ENCODE measurements at regions not wholly inside any gene's neighbourhood (a gene's known extent, or its start where the extent isn't known, plus 50 kb on each side); places are given as distances from the start of the nearest gene placed in this dataset.
"Not testable (repeated sequence)": the region's sequence is repeated elsewhere in the genome, so short reads cannot be mapped to it uniquely, and the experiment has no call there.

- DNase-seq, result no peak
Observed at GRCh38 chr1:90823686-90824085, 106.6 kb upstream of the BARHL2 start.

DNA sequence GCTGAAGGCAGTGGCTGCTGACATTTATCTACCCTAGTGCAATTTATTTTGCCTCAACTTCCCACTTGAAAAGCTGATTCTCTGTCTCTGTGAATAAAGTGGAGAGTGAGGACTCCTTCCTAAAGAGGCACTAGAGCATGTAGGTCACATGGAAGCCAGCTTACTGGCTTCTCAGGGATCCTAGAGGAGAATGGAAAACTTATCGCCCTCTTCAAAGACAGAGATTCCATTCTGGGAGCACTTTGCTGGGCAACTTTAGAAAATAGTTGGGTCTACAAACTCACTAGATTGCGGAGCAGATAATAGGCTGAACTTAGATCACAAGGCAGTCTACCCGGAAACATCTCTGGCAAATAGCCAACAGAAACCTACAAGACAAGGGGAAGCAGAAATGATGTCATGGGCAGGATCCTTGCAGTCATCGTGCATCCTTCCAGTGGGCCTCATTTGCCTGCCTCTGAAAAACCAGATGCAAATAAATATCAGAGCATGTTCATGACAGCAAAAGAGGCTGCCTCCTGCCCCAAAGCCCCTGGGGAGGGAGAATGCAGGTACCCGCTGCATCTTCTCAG lies 104.8 kb upstream of the BARHL2 start:
- DNase-seq, result no peak

GRCh38 chr1:90821152-90821787 lies 104.2 kb upstream of the BARHL2 start:
- no peak for DNase-seq

- no peak for DNase-seq
Observed at GRCh38 chr1:90820745-90821144, 103.6 kb upstream of the BARHL2 start.

GRCh38 chr1:90817399-90817798 lies 100.3 kb upstream of the BARHL2 start:
- DNase-seq, result no peak

DNA sequence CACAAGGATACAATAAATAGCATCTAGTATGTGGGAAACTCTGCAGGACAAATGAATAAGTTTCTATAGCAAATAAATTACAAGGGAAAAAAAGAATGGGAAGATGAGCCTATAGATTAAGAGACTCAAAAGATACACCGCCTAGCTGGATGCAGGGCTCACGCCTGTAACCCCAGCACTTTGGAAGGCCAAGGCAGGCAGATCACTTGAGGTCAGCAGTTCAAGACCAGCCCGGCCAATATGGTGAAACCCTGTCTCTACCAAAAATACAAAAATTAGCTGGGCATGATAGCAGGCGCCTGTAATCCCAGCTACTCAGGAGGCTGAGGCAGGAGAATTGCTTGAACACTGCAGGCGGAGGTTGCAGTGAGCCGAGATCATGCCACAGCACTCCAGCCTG lies 95.1 kb upstream of the BARHL2 start:
- DNase-seq, result not testable (repeated sequence)

GRCh38 chr1:90811444-90811950 lies 94.4 kb upstream of the BARHL2 start:
- DNase-seq, result not testable (repeated sequence)

- DNase-seq, result no peak
Observed at GRCh38 chr1:90810681-90811080, 93.6 kb upstream of the BARHL2 start.

GRCh38 chr1:90809996-90810395 lies 92.9 kb upstream of the BARHL2 start:
- DNase-seq, result no peak

DNA sequence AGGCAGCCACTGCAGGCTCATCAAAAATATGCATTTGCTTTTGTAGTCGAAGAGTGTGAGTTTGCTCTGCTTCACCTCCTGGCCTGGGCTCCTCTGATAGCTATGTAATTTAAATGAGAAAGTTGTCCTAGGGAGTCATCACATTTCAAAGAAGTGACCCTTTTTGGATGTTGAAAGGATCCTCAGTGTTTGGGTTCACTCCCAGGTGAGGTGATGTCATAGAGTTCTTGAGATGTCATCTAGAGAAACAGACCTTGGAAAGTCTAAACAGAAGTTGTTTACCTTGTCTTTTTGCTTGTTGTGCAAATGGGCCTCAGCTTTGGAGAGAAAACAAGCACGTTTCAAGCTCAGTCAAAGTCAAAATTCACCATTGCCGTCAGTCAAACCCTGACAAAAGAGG lies 92.0 kb upstream of the BARHL2 start:
- DNase-seq, result no peak

GRCh38 chr1:90807329-90807728 lies 90.2 kb upstream of the BARHL2 start:
- no peak for DNase-seq

DNA sequence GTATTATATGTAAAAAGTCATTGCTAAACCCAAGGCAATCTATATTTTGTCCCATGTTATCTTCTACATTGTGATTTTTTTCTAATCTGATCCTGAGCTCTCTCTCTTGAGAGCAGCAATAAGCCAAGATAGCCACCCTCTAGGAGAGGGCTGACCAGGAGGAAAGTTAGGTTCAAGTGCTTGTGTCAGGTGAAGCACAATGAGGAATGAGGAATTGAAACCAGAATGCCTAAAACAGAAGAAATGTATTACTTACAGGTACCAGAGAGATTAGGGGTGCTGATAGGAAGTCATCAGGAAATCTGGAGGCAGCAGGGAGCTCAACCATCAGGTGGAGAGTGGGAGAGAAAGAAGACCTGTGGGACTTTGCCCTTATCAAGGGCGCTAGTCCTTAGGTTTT lies 85.5 kb upstream of the BARHL2 start:
- DNase-seq, result no peak

DNA sequence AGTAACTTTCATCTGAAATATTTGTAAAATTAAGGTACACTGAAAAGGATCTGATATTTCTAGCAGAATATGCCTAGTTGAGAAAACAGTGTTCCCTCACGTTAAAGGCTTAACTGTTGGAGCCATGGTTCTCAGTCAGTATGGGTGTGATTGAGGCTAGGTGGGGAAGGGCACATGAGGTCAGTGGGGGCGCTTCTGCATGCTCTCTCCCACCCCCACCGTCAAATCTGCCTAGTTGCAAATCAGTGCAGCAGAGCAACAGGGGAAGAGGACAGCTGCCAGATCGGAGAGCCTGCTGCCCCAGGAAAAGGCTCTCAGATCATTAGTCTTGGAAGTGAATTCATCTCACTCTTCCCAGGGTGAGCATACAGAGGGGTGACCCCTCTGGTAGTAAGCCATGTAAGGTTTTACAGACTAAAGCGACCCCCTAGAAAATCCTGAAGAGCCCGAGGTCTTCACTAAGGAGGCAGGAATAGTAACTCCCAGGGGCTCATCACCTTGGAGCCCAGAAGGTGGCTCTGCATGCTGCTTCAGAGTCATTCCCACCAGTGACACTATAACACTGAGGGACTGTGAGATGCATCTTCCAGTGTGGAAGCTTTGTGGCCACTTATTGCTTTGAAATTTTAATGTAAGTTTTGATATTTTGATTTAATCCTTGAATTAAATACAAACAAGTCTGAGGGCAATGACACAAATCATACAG lies 83.1 kb upstream of the BARHL2 start:
- DNase-seq, result no peak

GRCh38 chr1:90799326-90799725 lies 82.2 kb upstream of the BARHL2 start:
- no peak for DNase-seq

DNA sequence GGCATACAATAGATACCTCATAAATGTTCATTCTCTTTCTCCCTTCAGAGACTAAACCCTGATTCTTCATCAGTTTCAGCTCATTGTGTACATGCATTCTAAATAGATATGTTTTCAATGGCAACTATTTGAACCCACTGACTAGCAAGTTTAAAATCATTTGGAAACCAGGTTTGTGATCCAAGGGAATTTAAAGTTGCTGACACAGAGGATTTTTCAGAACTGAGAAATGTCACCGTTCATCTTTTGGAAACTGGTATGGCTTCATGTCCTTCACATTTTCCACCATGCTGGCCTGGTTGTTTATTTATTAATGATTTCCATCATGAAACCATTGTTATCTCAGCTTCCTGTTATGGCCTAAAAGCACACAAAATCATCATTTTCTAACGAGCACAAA lies 81.8 kb upstream of the BARHL2 start:
- no peak for DNase-seq

DNA sequence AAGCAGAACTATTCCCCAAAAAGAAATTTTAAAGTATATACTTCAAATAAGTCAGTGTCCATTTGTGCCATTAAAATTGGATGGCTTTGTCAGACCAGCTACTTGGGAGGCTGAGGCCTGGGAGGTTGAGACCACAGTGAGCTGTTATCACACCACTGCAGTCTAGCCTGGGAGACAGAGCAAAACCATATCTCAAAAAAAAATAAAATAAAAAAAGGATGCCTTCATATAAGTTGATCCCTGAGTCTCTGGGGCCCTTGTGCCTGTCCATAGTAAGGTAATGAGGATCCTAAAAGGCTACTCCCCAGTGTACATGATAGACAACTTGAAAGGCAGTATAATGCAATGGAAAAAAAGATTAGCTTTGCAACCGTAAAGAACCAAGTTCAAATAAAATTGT lies 81.2 kb upstream of the BARHL2 start:
- DNase-seq, result no peak

DNA sequence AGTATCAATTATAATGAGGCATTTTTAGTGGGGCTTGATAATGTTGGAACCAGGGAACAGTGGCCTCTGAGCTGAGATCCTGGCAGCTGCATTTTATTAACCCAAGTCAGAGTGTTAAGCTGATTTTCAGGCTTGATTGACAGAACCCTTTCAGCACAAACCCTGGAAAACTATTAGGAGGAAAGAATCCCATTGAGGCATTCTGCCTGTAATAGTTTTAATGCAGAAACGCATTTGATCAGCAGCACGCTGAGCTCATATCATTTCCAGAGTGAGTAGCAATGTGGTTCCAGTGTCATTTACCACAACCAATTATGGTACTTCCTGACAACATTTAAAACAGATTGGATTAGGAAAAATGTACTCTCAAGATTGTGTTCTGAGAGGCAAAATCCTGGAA lies 78.3 kb upstream of the BARHL2 start:
- no peak for DNase-seq

DNA sequence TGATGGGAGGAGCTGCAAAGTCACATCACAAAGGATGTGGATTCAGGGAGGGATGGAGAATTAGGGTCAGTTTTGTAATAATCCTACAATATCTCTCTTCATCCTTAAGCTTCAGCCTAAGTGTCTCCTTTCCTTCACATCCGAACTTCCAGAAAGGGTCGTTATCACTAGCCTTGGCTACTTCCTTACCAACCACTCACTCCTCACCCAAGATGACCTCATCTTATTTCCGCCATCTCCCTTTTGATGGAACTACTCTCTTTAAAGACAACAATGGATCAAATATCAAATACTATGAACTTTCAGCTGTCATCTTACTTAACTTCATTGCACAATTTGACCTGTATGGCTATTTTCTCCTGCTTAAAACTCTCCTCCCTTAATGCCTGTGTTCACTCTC lies 69.6 kb upstream of the BARHL2 start:
- no peak for DNase-seq

DNA sequence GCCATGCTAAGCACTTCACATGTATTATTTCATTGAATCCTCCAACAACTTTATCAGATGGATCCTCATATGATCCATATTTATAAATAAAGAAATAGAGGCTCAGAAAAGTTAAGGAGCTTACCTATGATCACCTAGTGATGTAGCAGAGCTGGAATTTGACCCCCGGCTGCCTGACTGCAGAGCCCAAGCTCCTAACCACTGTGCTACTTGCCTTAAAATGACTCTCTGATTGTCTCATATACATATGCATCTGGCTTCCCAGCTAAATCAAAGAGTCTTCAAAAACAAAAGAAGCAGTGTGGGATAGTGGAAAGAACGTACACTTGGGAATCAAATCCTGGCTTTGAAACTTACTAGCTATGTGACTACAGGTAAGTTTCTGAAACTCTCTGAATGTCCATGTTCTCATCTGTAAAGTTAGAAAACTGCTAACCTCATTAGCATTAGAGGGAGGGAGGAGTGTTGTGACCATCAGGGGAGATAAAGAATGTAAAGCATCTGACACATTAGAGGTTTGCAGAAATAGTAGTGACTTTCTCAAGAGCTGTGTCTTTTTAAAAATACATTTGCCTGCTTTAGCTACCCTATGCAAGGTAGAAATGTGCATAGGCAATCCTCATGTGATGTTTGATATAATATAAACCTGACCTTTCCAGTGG lies 67.2 kb upstream of the BARHL2 start:
- DNase-seq, result no peak

DNA sequence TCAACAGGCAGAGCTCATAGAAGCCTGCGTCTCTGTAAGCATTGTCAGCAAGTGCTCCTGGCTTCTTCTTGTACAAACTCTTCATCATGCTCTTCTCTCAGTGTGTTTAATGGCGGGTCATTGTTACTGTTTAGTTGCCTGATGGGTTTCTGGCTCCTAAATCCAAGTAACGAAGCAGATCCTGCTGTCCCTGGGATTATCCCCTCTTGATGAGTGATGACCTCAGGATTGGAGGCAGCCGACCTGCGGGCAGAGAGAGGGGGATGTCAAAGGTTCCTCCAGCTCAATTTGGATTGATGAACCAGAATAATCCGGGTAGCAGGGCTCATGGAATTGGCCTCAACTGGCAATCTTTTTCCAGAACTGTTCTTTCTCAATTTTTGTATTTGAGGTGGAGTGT lies 66.1 kb upstream of the BARHL2 start:
- DNase-seq, result no peak

- no peak for DNase-seq
Observed at GRCh38 chr1:90782046-90782445, 64.9 kb upstream of the BARHL2 start.

DNA sequence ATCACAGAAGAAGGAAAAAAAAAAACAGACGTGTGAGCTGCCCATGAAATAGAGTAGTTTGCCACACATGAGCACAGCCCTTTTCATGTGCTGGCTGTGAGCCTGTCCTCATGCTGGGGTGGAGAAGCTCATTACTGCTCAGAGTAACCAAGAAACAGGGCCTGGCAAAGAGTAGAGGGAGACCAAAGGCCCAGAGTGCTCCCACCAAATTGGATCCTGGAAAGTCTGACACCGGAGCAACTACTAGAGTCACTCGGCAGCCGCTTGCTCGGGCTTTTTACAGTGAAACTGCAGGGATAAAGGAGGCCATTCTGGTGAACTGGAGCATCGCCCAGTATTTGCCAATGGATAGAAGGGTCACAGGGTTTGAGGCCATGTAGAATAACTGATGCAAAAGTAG lies 64.4 kb upstream of the BARHL2 start:
- no peak for DNase-seq

DNA sequence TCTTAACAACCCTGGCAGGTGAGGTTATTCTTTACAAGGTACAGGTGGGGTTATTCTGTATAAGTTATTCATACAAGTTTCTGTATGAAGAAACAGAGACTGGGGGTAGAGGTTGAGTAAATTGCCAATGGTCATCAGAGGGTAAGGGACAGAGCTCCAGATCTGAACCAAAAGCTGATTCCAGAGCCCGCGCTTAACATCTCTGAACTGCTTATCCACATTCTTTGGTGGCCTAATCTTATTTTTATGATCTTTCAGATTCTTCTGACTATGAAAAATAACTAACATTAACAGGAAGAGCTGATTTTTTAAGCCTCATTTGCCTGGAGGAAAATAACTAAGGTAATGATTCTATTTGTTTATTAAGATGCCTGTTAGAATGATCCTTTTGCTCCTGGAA lies 63.9 kb upstream of the BARHL2 start:
- no peak for DNase-seq

DNA sequence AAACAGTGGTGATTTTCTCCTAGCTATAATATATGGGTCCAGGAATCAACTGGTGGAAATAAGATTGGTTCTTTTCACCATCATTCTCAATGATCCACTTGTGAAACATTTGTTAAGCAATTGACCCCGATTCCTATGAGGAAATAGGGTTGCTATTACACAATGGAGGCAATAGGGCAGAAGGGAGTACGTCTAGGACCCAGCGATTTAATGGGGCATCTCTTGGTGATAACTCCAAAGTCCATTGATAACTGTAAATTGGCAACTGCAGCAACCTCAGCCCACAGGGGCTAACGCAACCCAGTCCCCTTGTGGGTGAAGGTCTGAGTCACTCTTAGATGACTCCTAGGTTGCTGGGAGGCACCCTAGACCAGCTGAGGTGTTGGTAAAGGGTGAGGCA lies 62.5 kb upstream of the BARHL2 start:
- DNase-seq, result no peak

Data from stimulated activated CD4-positive, alpha-beta T cell treated with anti-CD3 and anti-CD28 coated beads, Interleukin-1b, Interleukin-23, amount 100 ng/mL, for 48 hours (primary cell).